K562 (cell line): ENCODE measurements at regions not wholly inside any gene's neighbourhood (a gene's known extent, or its start where the extent isn't known, plus 50 kb on each side); places are given as distances from the start of the nearest gene placed in this dataset.

Experiments
- CAMTA2 ChIP-seq: fragments of 250-450 bp; sonication (Bioruptor Pico); conservative IDR thresholded peaks from 2 replicates; pipeline ENCODE4 v1.5.1; 2022
- ESRRA ChIP-seq: fragments of 450-650 bp; IDR thresholded peaks from 2 replicates; pipeline ENCODE4 v1.6.1; 2014; ENCODE audit warnings: low read depth, mild to moderate bottlenecking, moderate library complexity, borderline replicate concordance
- MYBL2 ChIP-seq, 2 experiments: fragments of 450-650 bp in 1 of 2; sonication (generic) in 1 of 2; formaldehyde crosslinking in 1 of 2; IDR thresholded peaks; 2 replicates each; pipeline versions ENCODE4 v1.6.1 to v1.8.1; 2017 to 2022; ENCODE audit warnings: borderline replicate concordance in 1 of 2, inconsistent platforms in 1 of 2, low read depth in 1 of 2, mild to moderate bottlenecking in 1 of 2, missing genetic modification reagents in 1 of 2, moderate library complexity in 1 of 2
- PHF8 ChIP-seq: fragments of 200-600 bp; sonication (generic); IDR thresholded peaks from 2 replicates; pipeline ENCODE4 v1.6.1; 2012; ENCODE audit warnings: mixed run types, mild to moderate bottlenecking, inconsistent platforms, low read length, moderate library complexity, borderline replicate concordance
- POLR2AphosphoS5 ChIP-seq: IDR thresholded peaks from 2 replicates; pipeline ENCODE4 v1.6.1; 2011; ENCODE audit warnings: mild to moderate bottlenecking, low read depth, low read length, moderate library complexity; ENCODE audit not compliant: control insufficient read depth, insufficient read depth
- TF ChIP-seq, protein P1 (sequence below): fragments of 450-650 bp; formaldehyde crosslinking; conservative IDR thresholded peaks from 2 replicates; pipeline ENCODE4 v1.4.0; 2022; ENCODE audit warnings: mild to moderate bottlenecking, missing genetic modification characterization
- TF ChIP-seq, protein P2 (sequence below), 3 experiments: IDR thresholded peaks in 2 of 3; conservative IDR thresholded peaks in 1 of 3; 2 replicates each; pipeline ENCODE4 v1.5.1; 2011 to 2012; ENCODE audit warnings: low read length in 3 of 3, mild to moderate bottlenecking in 3 of 3, control low read depth in 2 of 3, improper control_type of control experiment in 1 of 3, inconsistent platforms in 1 of 3, low read depth in 1 of 3, mixed read lengths in 1 of 3, moderate library complexity in 1 of 3; ENCODE audit not compliant: insufficient read depth in 2 of 3
- TF ChIP-seq, protein P3 (sequence below): fragments of 450-650 bp; IDR thresholded peaks from 2 replicates; pipeline ENCODE4 v1.6.1; 2016

DNA sequence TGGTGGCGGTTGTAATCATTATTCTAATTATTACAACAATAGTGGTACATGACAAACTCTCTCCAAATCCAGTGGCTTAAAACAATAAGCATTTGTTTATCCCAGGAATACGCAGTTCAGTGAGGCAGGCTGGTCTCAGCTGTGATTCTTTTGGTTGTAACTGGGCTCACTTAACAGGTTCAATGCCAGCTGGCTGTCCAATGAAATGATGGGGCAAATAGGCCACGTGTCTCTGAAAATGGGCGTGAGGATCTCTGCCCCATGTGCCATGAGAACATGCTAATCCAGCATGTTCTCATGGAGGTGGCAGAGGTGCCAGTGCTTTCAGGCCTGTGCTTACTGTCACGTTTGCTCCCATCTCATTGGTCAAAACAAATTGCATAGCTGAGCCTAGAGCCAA, 73.1 kb upstream of the CLMN start:
- TF ChIP-seq, protein P1, sequence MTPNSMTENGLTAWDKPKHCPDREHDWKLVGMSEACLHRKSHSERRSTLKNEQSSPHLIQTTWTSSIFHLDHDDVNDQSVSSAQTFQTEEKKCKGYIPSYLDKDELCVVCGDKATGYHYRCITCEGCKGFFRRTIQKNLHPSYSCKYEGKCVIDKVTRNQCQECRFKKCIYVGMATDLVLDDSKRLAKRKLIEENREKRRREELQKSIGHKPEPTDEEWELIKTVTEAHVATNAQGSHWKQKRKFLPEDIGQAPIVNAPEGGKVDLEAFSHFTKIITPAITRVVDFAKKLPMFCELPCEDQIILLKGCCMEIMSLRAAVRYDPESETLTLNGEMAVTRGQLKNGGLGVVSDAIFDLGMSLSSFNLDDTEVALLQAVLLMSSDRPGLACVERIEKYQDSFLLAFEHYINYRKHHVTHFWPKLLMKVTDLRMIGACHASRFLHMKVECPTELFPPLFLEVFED (CRISPR knock-in tag), result no peak
- no peak for TF ChIP-seq ESRRA
- TF ChIP-seq CAMTA2 (CRISPR knock-in tag), result no peak
- TF ChIP-seq, protein P2, sequence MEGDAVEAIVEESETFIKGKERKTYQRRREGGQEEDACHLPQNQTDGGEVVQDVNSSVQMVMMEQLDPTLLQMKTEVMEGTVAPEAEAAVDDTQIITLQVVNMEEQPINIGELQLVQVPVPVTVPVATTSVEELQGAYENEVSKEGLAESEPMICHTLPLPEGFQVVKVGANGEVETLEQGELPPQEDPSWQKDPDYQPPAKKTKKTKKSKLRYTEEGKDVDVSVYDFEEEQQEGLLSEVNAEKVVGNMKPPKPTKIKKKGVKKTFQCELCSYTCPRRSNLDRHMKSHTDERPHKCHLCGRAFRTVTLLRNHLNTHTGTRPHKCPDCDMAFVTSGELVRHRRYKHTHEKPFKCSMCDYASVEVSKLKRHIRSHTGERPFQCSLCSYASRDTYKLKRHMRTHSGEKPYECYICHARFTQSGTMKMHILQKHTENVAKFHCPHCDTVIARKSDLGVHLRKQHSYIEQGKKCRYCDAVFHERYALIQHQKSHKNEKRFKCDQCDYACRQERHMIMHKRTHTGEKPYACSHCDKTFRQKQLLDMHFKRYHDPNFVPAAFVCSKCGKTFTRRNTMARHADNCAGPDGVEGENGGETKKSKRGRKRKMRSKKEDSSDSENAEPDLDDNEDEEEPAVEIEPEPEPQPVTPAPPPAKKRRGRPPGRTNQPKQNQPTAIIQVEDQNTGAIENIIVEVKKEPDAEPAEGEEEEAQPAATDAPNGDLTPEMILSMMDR (IDR thresholded peaks at IDR 0.05 in 2 of 3, conservative IDR thresholded peaks at IDR 0.05 in 1 of 3; ENCODE audit: insufficient read depth in 2 of 3, low read depth in 1 of 3, low read length in 3 of 3), result no peak
- TF ChIP-seq, protein P3, sequence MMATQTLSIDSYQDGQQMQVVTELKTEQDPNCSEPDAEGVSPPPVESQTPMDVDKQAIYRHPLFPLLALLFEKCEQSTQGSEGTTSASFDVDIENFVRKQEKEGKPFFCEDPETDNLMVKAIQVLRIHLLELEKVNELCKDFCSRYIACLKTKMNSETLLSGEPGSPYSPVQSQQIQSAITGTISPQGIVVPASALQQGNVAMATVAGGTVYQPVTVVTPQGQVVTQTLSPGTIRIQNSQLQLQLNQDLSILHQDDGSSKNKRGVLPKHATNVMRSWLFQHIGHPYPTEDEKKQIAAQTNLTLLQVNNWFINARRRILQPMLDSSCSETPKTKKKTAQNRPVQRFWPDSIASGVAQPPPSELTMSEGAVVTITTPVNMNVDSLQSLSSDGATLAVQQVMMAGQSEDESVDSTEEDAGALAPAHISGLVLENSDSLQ, result no peak
- no peak for TF ChIP-seq PHF8
- no peak for TF ChIP-seq MYBL2 (IDR thresholded peaks at IDR 0.05; ENCODE audit: low read depth)
- TF ChIP-seq MYBL2 (CRISPR knock-in tag; IDR thresholded peaks at IDR 0.05; ENCODE audit: borderline replicate concordance), result no peak
- no peak for TF ChIP-seq POLR2AphosphoS5
